ENCODE measurements at regions not wholly inside any gene's neighbourhood (a gene's known extent, or its start where the extent isn't known, plus 50 kb on each side); places are given as distances from the start of the nearest gene placed in this dataset.
"Not testable (repeated sequence)": the region's sequence is repeated elsewhere in the genome, so short reads cannot be mapped to it uniquely, and the experiment has no call there.

- not testable (repeated sequence) for TF ChIP-seq CTCF (conservative IDR thresholded peaks at IDR 0.05; ENCODE audit: low read depth, low read length); EZH2 (IDR thresholded peaks at IDR 0.05; ENCODE audit: low read length, unreplicated experiment)
Observed at GRCh38 chr14:71771421-71771820, 160.8 kb upstream of the RGS6 start.
